ENCODE measurements at regions not wholly inside any gene's neighbourhood (a gene's known extent, or its start where the extent isn't known, plus 50 kb on each side); places are given as distances from the start of the nearest gene placed in this dataset.

GRCh38 chr2:40783704-40784103 is 331.8 kb upstream of the SLC8A1 start:
- Histone ChIP-seq H3K4me3 (no peak overlapping the region), H3F3A (ENCODE audit: low read depth) (no peaks in the 10 kb centered on the region), H2AFZ (replicated peaks) (no peak overlapping the region), H3K9me3 (ENCODE audit: low read depth) (no peaks in the 10 kb centered on the region), H3K27ac (no peak overlapping the region), H3K4me1 (no peaks in the 10 kb centered on the region), H3K27me3 (no peaks in the 10 kb centered on the region), H4K20me1 (ENCODE audit: low read depth) (no peaks in the 10 kb centered on the region), H3K4me2 (no peak overlapping the region), H3K79me2 (ENCODE audit: low read depth) (no peaks in the 10 kb centered on the region), H3K36me3 (no peaks in the 10 kb centered on the region), H3K9ac (no peak overlapping the region)
- DNase-seq (ENCODE audit: low spot score), result no peak
- TF ChIP-seq CTCF (IDR thresholded peaks at IDR 0.05) (no peak), EZH2 (IDR thresholded peaks at IDR 0.05) (no peak), EZH2phosphoT487 (IDR thresholded peaks at IDR 0.05) (no peak)
- H3K27ac Mint-ChIP-seq, result no peak overlapping the region
- no peaks in the 10 kb centered on the region for H3K27me3 Mint-ChIP-seq (ENCODE audit: insufficient read depth, low read depth)
- no peaks in the 10 kb centered on the region for H3K9me3 Mint-ChIP-seq
- no peaks in the 10 kb centered on the region for H3K36me3 Mint-ChIP-seq
- no peak overlapping the region for H3K4me3 Mint-ChIP-seq
- H3K4me1 Mint-ChIP-seq, result no peaks in the 10 kb centered on the region

GRCh38 chr2:40786636-40787035 is 334.7 kb upstream of the SLC8A1 start:
- Histone ChIP-seq H3K9ac (no peak overlapping the region), H3K4me3 (no peak overlapping the region), H3K27ac (no peak overlapping the region), H3K4me1 (no peaks in the 10 kb centered on the region), H3K9me3 (ENCODE audit: low read depth) (no peaks in the 10 kb centered on the region), H3K4me2 (no peak overlapping the region), H4K20me1 (ENCODE audit: low read depth) (no peaks in the 10 kb centered on the region), H3K27me3 (no peaks in the 10 kb centered on the region), H3K79me2 (ENCODE audit: low read depth) (no peaks in the 10 kb centered on the region), H3K36me3 (no peaks in the 10 kb centered on the region), H3F3A (ENCODE audit: low read depth) (no peaks in the 10 kb centered on the region), H2AFZ (replicated peaks) (no peak overlapping the region)
- Mint-ChIP-seq H3K4me3 (no peak overlapping the region), H3K27me3 (ENCODE audit: insufficient read depth, low read depth) (no peaks in the 10 kb centered on the region), H3K36me3 (no peaks in the 10 kb centered on the region), H3K4me1 (no peaks in the 10 kb centered on the region), H3K9me3 (no peaks in the 10 kb centered on the region), H3K27ac (no peak overlapping the region)
- no peak for DNase-seq (ENCODE audit: low spot score)
- TF ChIP-seq EZH2 (IDR thresholded peaks at IDR 0.05) (no peak), EZH2phosphoT487 (IDR thresholded peaks at IDR 0.05) (no peak), CTCF (IDR thresholded peaks at IDR 0.05) (no peak)

GRCh38 chr2:40797120-40797519 is 345.2 kb upstream of the SLC8A1 start:
- H3K27ac ChIP-seq, result no peak overlapping the region
- H4K20me1 ChIP-seq (ENCODE audit: low read depth), result no peaks in the 10 kb centered on the region
- no peak for DNase-seq (ENCODE audit: low spot score)
- H3K36me3 Mint-ChIP-seq, result no peaks in the 10 kb centered on the region
- no peaks in the 10 kb centered on the region for H3K9me3 ChIP-seq (ENCODE audit: low read depth)
- H3K9me3 Mint-ChIP-seq, result no peaks in the 10 kb centered on the region
- no peak overlapping the region for H2AFZ ChIP-seq (replicated peaks)
- H3F3A ChIP-seq (ENCODE audit: low read depth), result no peaks in the 10 kb centered on the region
- H3K4me1 ChIP-seq, result no peaks in the 10 kb centered on the region
- peaks cover 3% of the 10 kb centered on the region for H3K4me1 Mint-ChIP-seq
- TF ChIP-seq CTCF (IDR thresholded peaks at IDR 0.05), result no peak
- TF ChIP-seq EZH2phosphoT487 (IDR thresholded peaks at IDR 0.05), result no peak
- no peak for TF ChIP-seq EZH2 (IDR thresholded peaks at IDR 0.05)
- H3K4me2 ChIP-seq, result no peak overlapping the region
- no peak overlapping the region for H3K27ac Mint-ChIP-seq
- no peak overlapping the region for H3K4me3 ChIP-seq
- no peak overlapping the region for H3K4me3 Mint-ChIP-seq
- H3K27me3 ChIP-seq, result no peaks in the 10 kb centered on the region
- peaks cover 2% of the 10 kb centered on the region for H3K27me3 Mint-ChIP-seq (ENCODE audit: insufficient read depth, low read depth)
- H3K36me3 ChIP-seq, result no peaks in the 10 kb centered on the region
- H3K9ac ChIP-seq, result no peak overlapping the region
- no peaks in the 10 kb centered on the region for H3K79me2 ChIP-seq (ENCODE audit: low read depth)

- H3K4me3 Mint-ChIP-seq, result no peak overlapping the region
- no peak overlapping the region for H3K4me3 ChIP-seq
Measured at GRCh38 chr2:40803900-40804299, 352.0 kb upstream of the SLC8A1 start.

More at GRCh38 chr2:40803900-40804299, 352.0 kb upstream of the SLC8A1 start:
- H3K9ac ChIP-seq, result no peak overlapping the region
- H3K36me3 ChIP-seq, result no peaks in the 10 kb centered on the region
- no peak overlapping the region for H3K4me2 ChIP-seq
- H3K36me3 Mint-ChIP-seq, result no peaks in the 10 kb centered on the region
- no peaks in the 10 kb centered on the region for H3K9me3 Mint-ChIP-seq
- H4K20me1 ChIP-seq (ENCODE audit: low read depth), result no peaks in the 10 kb centered on the region
- no peak overlapping the region for H3K27ac Mint-ChIP-seq
- peaks cover 23% of the 10 kb centered on the region for H3K4me1 Mint-ChIP-seq
- H3K9me3 ChIP-seq (ENCODE audit: low read depth), result no peaks in the 10 kb centered on the region
- H3K79me2 ChIP-seq (ENCODE audit: low read depth), result no peaks in the 10 kb centered on the region
- H3K27me3 Mint-ChIP-seq (ENCODE audit: insufficient read depth, low read depth), result peaks cover 2% of the 10 kb centered on the region
- H3K4me1 ChIP-seq, result no peaks in the 10 kb centered on the region
- H3K27me3 ChIP-seq, result no peaks in the 10 kb centered on the region
- H3F3A ChIP-seq (ENCODE audit: low read depth), result no peaks in the 10 kb centered on the region
- H3K27ac ChIP-seq, result no peak overlapping the region
- H2AFZ ChIP-seq (replicated peaks), result no peak overlapping the region
- TF ChIP-seq CTCF (IDR thresholded peaks at IDR 0.05) (no peak), EZH2 (IDR thresholded peaks at IDR 0.05) (no peak), EZH2phosphoT487 (IDR thresholded peaks at IDR 0.05) (no peak)
- DNase-seq (ENCODE audit: low spot score), result no peak

Measured in neural progenitor cell (in vitro differentiated cells).